Stimulated activated CD4-positive, alpha-beta T cell treated with anti-CD3 and anti-CD28 coated beads, Interleukin-15, amount 100 ng/mL, for 24 hours (primary cell): ENCODE measurements at regions not wholly inside any gene's neighbourhood (a gene's known extent, or its start where the extent isn't known, plus 50 kb on each side); places are given as distances from the start of the nearest gene placed in this dataset.
"Not testable (repeated sequence)": the region's sequence is repeated elsewhere in the genome, so short reads cannot be mapped to it uniquely, and the experiment has no call there.

ENCODE experiments used
- DNase-seq: peaks from one replicate; pipeline ENCODE4 v3.0.0-alpha.2; 2020

GRCh38 chr9:78172610-78173009 is 63.3 kb upstream of the CEP78 start:
- not testable (repeated sequence) for DNase-seq

- no peak for DNase-seq
Observed at GRCh38 chr9:78171651-78172050, 64.2 kb upstream of the CEP78 start.

GRCh38 chr9:78169125-78169524 is 66.8 kb upstream of the CEP78 start:
- no peak for DNase-seq

GRCh38 chr9:78167356-78167755 is 68.5 kb upstream of the CEP78 start:
- DNase-seq: no peak

GRCh38 chr9:78163834-78164233 is 72.0 kb upstream of the CEP78 start:
- no peak for DNase-seq

GRCh38 chr9:78158286-78158685 is 77.6 kb upstream of the CEP78 start:
- DNase-seq: no peak

- no peak for DNase-seq
Observed at GRCh38 chr9:78150983-78151356, 84.9 kb upstream of the CEP78 start.

- DNase-seq: no peak
Observed at GRCh38 chr9:78150312-78150982, 85.4 kb upstream of the CEP78 start.

GRCh38 chr9:78149702-78150291 is 86.1 kb upstream of the CEP78 start:
- no peak for DNase-seq

- DNase-seq: no peak
Observed at GRCh38 chr9:78146241-78146640, 89.6 kb upstream of the CEP78 start.

- DNase-seq: no peak
Observed at GRCh38 chr9:78144663-78145377, 91.1 kb upstream of the CEP78 start.

GRCh38 chr9:78144008-78144381 is 91.9 kb upstream of the CEP78 start:
- no peak for DNase-seq

GRCh38 chr9:78143281-78144007 is 92.4 kb upstream of the CEP78 start:
- no peak for DNase-seq

GRCh38 chr9:78142264-78142663 is 93.6 kb upstream of the CEP78 start:
- DNase-seq: not testable (repeated sequence)

GRCh38 chr9:78133751-78134150 is 102.1 kb upstream of the CEP78 start:
- DNase-seq: peak; percentile 8

GRCh38 chr9:78132701-78133058 is 101.1 kb upstream of the GNAQ start:
- no peak for DNase-seq

- DNase-seq: no peak
Observed at GRCh38 chr9:78131969-78132700, 100.5 kb upstream of the GNAQ start.

- DNase-seq: no peak
Observed at GRCh38 chr9:78130853-78131252, 99.2 kb upstream of the GNAQ start.

- no peak for DNase-seq
Observed at GRCh38 chr9:78130004-78130403, 98.4 kb upstream of the GNAQ start.

- DNase-seq: no peak
Observed at GRCh38 chr9:78127279-78128225, 95.9 kb upstream of the GNAQ start.

GRCh38 chr9:78123808-78124207 is 92.2 kb upstream of the GNAQ start:
- DNase-seq: no peak

- no peak for DNase-seq
Observed at GRCh38 chr9:78122631-78123030, 91.0 kb upstream of the GNAQ start.
